Breast epithelium (tissue), 4 donors: ENCODE measurements at regions not wholly inside any gene's neighbourhood (a gene's known extent, or its start where the extent isn't known, plus 50 kb on each side); places are given as distances from the start of the nearest gene placed in this dataset.

ENCODE experiments used
- DNase-seq, 2 donors: peaks; one replicate each; pipeline ENCODE4 v3.0.0-alpha.2; 2019; ENCODE audit warnings: low spot score in 2 of 2
- H3K27ac ChIP-seq, 2 donors: fragments of 200-600 bp; sonication (generic) in 1 of 2; one replicate each; pipeline ENCODE4 v1.5.1; 2016 to 2019; ENCODE audit warnings: mild to moderate bottlenecking in 1 of 2
- H3K27me3 ChIP-seq, 2 donors: fragments of 200-600 bp; sonication (generic) in 1 of 2; one replicate each; pipeline versions ENCODE4 v1.5.1 to v1.6.0; 2017 to 2019; ENCODE audit warnings: control low read depth in 1 of 2, mild to moderate bottlenecking in 1 of 2
- H3K36me3 ChIP-seq: fragments of 200-600 bp; one replicate; pipeline ENCODE4 v1.5.1; 2019
- H3K4me1 ChIP-seq, 2 donors: fragments of 200-600 bp; sonication (generic); one replicate each; pipeline ENCODE4 v1.5.1; 2016 to 2019; ENCODE audit warnings: control low read depth in 1 of 2
- H3K4me3 ChIP-seq, 3 donors: fragments of 200-600 bp; sonication (generic); 1 replicate in 2 of 3; 2 replicates in 1 of 3; pipeline ENCODE4 v1.5.1; 2016 to 2019; ENCODE audit warnings: mild to moderate bottlenecking in 3 of 3, moderate library complexity in 2 of 3
- H3K9me3 ChIP-seq, 2 donors: fragments of 200-600 bp; sonication (generic) in 1 of 2; one replicate each; pipeline ENCODE4 v1.5.1; 2016 to 2019; ENCODE audit warnings: control low read depth in 1 of 2
- POLR2A ChIP-seq: fragments of 450-650 bp; IDR thresholded peaks from one replicate; pipeline ENCODE4 v1.6.1; 2016; ENCODE audit warnings: antibody characterized with exemption, mild to moderate bottlenecking, moderate library complexity
- POLR2AphosphoS5 ChIP-seq, 3 donors: sonication (generic); formaldehyde crosslinking; IDR thresholded peaks; one replicate each; pipeline ENCODE4 v1.6.1; 2017; ENCODE audit warnings: antibody characterized with exemption in 3 of 3
- intact Hi-C: fragments of 100-400 bp; cut with DNase I; formaldehyde crosslinking; loops from one replicate; pipeline ENCODE4 v1.15.1; 2023; ENCODE audit warnings: low total_unique reads
- TF ChIP-seq, protein P1 (sequence below), 3 donors: fragments of 450-650 bp; IDR thresholded peaks; one replicate each; pipeline ENCODE4 v1.5.1; 2016 to 2017; ENCODE audit warnings: antibody characterized with exemption in 3 of 3, mild to moderate bottlenecking in 3 of 3, moderate library complexity in 3 of 3

DNA sequence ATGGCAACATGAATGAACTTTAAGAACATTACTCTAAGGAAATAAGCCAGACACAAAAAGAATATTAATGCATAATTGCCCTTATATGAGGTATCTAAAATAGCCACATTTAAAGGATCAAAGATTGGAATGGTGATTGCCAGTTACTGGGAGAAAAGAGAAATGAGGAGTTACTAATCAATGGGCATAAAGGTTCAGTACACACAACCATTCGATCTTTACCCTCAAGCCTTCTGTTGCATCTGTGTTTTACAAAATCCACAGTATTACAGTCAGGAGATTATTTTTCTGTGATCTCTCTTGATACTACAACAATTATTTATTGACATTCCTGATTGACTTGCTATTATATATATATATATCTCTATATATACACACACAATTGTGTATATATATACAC lies 310.0 kb upstream of the SLITRK5 start:
- no peaks in the 10 kb centered on the region for H3K4me1 ChIP-seq
- no peaks in the 10 kb centered on the region for H3K36me3 ChIP-seq
- no peaks in the 10 kb centered on the region for H3K27me3 ChIP-seq
- H3K9me3 ChIP-seq = no peaks in the 10 kb centered on the region
- no peak for TF ChIP-seq POLR2AphosphoS5 (IDR thresholded peaks at IDR 0.05)
- TF ChIP-seq, protein P1, sequence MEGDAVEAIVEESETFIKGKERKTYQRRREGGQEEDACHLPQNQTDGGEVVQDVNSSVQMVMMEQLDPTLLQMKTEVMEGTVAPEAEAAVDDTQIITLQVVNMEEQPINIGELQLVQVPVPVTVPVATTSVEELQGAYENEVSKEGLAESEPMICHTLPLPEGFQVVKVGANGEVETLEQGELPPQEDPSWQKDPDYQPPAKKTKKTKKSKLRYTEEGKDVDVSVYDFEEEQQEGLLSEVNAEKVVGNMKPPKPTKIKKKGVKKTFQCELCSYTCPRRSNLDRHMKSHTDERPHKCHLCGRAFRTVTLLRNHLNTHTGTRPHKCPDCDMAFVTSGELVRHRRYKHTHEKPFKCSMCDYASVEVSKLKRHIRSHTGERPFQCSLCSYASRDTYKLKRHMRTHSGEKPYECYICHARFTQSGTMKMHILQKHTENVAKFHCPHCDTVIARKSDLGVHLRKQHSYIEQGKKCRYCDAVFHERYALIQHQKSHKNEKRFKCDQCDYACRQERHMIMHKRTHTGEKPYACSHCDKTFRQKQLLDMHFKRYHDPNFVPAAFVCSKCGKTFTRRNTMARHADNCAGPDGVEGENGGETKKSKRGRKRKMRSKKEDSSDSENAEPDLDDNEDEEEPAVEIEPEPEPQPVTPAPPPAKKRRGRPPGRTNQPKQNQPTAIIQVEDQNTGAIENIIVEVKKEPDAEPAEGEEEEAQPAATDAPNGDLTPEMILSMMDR (IDR thresholded peaks at IDR 0.05) = no peak
- no peak for TF ChIP-seq POLR2A
- intact Hi-C loops = no loop called here
- H3K4me3 ChIP-seq = no peak overlapping the region
- DNase-seq = no peak
- no peak overlapping the region for H3K27ac ChIP-seq

DNA sequence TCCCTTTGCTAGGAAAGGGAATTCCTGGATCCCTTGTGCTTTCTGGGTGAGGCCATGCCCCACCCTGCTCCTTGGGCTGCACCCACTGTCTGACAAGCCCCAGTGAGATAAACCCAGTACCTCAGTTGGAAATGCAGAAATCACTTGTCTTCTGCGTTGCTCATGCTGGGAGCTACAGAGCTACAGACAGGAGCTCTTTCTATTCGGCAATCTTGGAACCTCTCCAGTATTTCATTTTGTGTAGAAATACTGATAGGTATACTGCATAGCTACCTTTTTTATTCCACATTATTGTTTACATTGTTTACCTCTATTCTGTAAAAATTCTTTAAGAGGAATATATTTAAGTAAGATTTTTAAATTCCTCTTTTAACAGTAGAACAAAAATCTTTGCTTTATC lies 302.5 kb upstream of the SLITRK5 start:
- Histone ChIP-seq H3K4me3 (no peak overlapping the region), H3K4me1 (no peaks in the 10 kb centered on the region), H3K27me3 (no peaks in the 10 kb centered on the region), H3K9me3 (peaks cover 0 to 7% of the 10 kb centered on the region in 2 donors), H3K27ac (no peak overlapping the region), H3K36me3 (peaks cover 4% of the 10 kb centered on the region)
- no peak for DNase-seq
- TF ChIP-seq POLR2AphosphoS5 (IDR thresholded peaks at IDR 0.05) (no peak), POLR2A (no peak)
- TF ChIP-seq, protein P1 (IDR thresholded peaks at IDR 0.05) = no peak
- intact Hi-C loops = no loop called here

DNA sequence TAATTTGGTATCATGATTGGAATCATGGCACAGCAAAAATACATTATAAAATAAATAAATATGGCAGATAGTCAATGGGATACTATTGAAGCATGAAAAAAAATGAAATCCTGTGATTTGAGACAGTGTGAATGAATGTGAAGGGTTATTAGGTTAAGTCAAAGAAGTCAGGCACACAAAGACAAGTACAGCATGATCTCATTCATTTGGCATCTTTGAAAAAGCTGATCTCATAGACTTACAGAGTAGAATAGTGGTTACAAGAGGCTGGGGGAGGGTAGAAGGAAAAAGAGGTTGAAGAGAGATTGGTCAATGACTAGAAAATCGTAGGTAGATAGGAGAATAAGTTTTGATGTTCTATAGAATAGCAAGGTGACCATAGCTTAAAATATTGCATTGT lies 295.1 kb upstream of the SLITRK5 start:
- intact Hi-C loops = no loop called here
- TF ChIP-seq, protein P1 (IDR thresholded peaks at IDR 0.05) = no peak
- TF ChIP-seq POLR2A (no peak), POLR2AphosphoS5 (IDR thresholded peaks at IDR 0.05) (no peak)

DNA sequence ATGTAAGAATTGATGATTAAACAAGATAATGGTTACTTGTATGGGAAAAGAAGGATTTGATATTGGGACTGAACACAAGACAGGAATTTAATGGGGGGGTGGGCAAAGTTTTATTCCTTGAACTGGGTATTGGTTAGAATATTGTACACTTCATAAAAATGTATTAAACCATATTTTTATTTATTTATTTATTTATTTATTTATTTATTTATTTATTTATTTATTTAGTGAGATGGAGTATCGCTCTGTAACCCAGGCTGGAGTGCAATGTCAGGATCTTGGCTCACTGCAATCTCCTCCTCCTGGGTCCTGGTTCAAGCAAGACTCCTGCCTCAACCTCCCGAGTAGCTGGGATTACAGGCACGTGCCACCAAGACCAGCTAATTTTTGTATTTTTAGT lies 287.1 kb upstream of the SLITRK5 start:
- Histone ChIP-seq H3K4me1 (no peaks in the 10 kb centered on the region), H3K36me3 (no peaks in the 10 kb centered on the region), H3K4me3 (no peak overlapping the region), H3K27me3 (no peaks in the 10 kb centered on the region), H3K9me3 (no peaks in the 10 kb centered on the region), H3K27ac (no peak overlapping the region)
- intact Hi-C loops = no loop called here
- TF ChIP-seq, protein P1 (IDR thresholded peaks at IDR 0.05) = no peak
- TF ChIP-seq POLR2A (no peak), POLR2AphosphoS5 (IDR thresholded peaks at IDR 0.05) (no peak)
- DNase-seq = no peak

More for the DNA sequence above, 295.1 kb upstream of the SLITRK5 start:
- Histone ChIP-seq H3K27me3 (no peaks in the 10 kb centered on the region), H3K36me3 (peaks cover 4% of the 10 kb centered on the region), H3K4me3 (no peak overlapping the region), H3K4me1 (no peaks in the 10 kb centered on the region), H3K9me3 (no peaks in the 10 kb centered on the region), H3K27ac (no peak overlapping the region)
- DNase-seq = no peak

DNA sequence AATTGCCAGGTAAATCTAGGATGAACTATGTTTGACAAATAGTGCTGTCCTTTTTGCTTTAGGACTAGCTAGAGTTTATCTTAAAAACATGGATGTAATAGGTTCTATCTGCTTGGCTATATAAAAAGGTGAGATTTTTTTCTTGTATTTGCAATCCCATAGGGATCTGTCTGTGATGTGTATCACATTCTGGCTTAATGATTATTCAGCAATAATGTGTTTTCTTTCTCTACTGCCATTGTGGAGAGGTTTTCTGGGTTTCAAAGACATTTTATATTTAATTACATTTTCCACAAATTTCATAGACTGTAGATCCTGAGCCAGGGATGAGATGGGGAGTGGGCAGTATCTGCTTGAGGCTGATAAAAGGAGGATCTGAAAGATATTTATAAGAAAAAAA lies 277.8 kb upstream of the SLITRK5 start:
- H3K4me3 ChIP-seq = no peak overlapping the region
- no peak for DNase-seq
- H3K27me3 ChIP-seq = no peaks in the 10 kb centered on the region
- no peak for TF ChIP-seq POLR2AphosphoS5 (IDR thresholded peaks at IDR 0.05)
- no peak for TF ChIP-seq POLR2A
- TF ChIP-seq, protein P1 (IDR thresholded peaks at IDR 0.05) = no peak
- no peaks in the 10 kb centered on the region for H3K9me3 ChIP-seq
- intact Hi-C loops = no loop called here
- H3K27ac ChIP-seq = no peak overlapping the region
- H3K4me1 ChIP-seq = no peaks in the 10 kb centered on the region
- no peaks in the 10 kb centered on the region for H3K36me3 ChIP-seq
